SK-N-DZ (cell line): ENCODE measurements at regions not wholly inside any gene's neighbourhood (a gene's known extent, or its start where the extent isn't known, plus 50 kb on each side); places are given as distances from the start of the nearest gene placed in this dataset.
"Not testable (repeated sequence)": the region's sequence is repeated elsewhere in the genome, so short reads cannot be mapped to it uniquely, and the experiment has no call there.

Source experiments
- DNase-seq: peaks from one replicate; pipeline ENCODE4 v3.0.0-alpha.2; 2015; ENCODE audit warnings: low spot score

GRCh38 chr21:6428498-6429092, 4092.8 kb upstream of the TPTE start:
- not testable (repeated sequence) for DNase-seq

GRCh38 chr21:6429924-6430323, 4091.5 kb upstream of the TPTE start:
- not testable (repeated sequence) for DNase-seq

GRCh38 chr21:6433149-6433548, 4088.2 kb upstream of the TPTE start:
- DNase-seq = not testable (repeated sequence)

- not testable (repeated sequence) for DNase-seq
Observed at GRCh38 chr21:6436205-6436604, 4085.2 kb upstream of the TPTE start.

GRCh38 chr21:6436971-6437833, 4084.2 kb upstream of the TPTE start:
- DNase-seq = not testable (repeated sequence)

- DNase-seq = not testable (repeated sequence)
Observed at GRCh38 chr21:6437834-6438187, 4083.6 kb upstream of the TPTE start.

- DNase-seq = not testable (repeated sequence)
Observed at GRCh38 chr21:6439058-6439457, 4082.3 kb upstream of the TPTE start.

GRCh38 chr21:6454648-6455340, 4066.6 kb upstream of the TPTE start:
- DNase-seq = not testable (repeated sequence)

GRCh38 chr21:6456011-6456661, 4065.2 kb upstream of the TPTE start:
- not testable (repeated sequence) for DNase-seq

GRCh38 chr21:6459761-6460160, 4061.6 kb upstream of the TPTE start:
- not testable (repeated sequence) for DNase-seq

GRCh38 chr21:6461358-6461757, 4060.0 kb upstream of the TPTE start:
- not testable (repeated sequence) for DNase-seq

- not testable (repeated sequence) for DNase-seq
Observed at GRCh38 chr21:6464419-6464818, 4057.0 kb upstream of the TPTE start.

GRCh38 chr21:6466081-6466698, 4055.2 kb upstream of the TPTE start:
- DNase-seq = not testable (repeated sequence)

- not testable (repeated sequence) for DNase-seq
Observed at GRCh38 chr21:6466707-6467106, 4054.7 kb upstream of the TPTE start.

- DNase-seq = not testable (repeated sequence)
Observed at GRCh38 chr21:6467189-6467774, 4054.1 kb upstream of the TPTE start.

GRCh38 chr21:6467907-6468306, 4053.5 kb upstream of the TPTE start:
- DNase-seq = not testable (repeated sequence)

- not testable (repeated sequence) for DNase-seq
Observed at GRCh38 chr21:6468331-6468860, 4053.0 kb upstream of the TPTE start.

- not testable (repeated sequence) for DNase-seq
Observed at GRCh38 chr21:6474250-6474968, 4047.0 kb upstream of the TPTE start.

GRCh38 chr21:6481116-6481515, 4040.3 kb upstream of the TPTE start:
- not testable (repeated sequence) for DNase-seq

GRCh38 chr21:6482616-6483015, 4038.8 kb upstream of the TPTE start:
- not testable (repeated sequence) for DNase-seq
